HG02588 (cell line): ENCODE measurements at regions not wholly inside any gene's neighbourhood (a gene's known extent, or its start where the extent isn't known, plus 50 kb on each side); places are given as distances from the start of the nearest gene placed in this dataset.

Experiments used
- ATAC-seq: cut with Tn5 transposase; IDR thresholded peaks from one replicate; pipeline ENCODE4 v1.9.1; 2021; ENCODE audit warnings: mild to moderate bottlenecking, moderate library complexity; ENCODE audit not compliant: unreplicated experiment

DNA sequence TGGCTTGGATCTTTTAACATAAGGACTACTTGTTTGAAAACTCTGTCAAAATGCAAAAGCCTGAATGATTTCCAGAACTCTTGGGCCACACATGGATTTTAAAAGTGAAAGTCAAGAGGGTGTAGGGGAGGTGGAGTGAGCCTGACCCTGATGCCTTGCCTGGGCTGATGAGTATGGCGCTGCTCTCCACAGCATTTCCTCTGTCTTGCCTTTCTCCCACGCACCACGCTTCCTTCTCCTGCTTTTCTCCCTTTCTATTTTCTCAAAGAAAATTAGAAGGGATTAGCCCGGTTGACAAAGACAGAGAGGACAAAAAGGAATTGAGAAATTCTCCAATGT, 207.0 kb upstream of the CCDC68 start:
- no peak for ATAC-seq

DNA sequence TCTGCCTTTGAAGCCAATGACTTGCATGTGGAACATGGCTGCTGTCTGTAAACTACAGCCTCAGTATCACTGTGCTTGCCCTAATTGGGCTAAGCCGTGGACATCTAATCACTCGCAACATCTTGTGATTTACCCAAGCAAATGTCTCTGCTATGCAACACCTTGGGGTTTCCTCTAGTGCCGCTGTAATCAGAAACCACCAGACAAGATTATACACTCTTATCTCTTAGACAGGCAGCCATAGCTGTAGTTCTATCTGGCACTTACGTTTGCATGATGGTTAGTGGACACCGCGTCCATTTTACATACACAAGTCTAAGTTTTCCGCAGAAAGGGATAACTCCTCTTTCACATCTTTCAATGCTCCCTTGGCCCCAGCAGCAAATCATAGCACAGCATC, 204.3 kb upstream of the CCDC68 start:
- ATAC-seq: no peak

DNA sequence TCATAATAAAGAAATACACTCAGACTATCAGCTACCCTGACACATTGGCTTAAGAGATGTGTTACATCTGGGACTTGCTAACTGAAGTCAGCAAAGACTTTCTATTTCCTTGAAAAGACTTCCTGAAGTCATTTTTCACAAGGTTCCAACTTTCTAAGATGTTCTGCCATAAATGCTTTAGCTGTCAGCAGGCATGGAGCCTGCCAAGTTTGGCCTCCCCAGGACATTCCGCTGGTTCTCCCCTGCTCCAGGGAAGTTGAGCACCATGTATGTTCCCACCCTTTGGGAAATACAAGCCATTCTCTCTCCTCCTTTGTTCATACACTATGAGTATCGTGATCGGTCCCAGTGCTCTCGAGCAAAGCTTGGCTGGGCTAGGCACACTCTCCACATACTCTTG, 202.7 kb upstream of the CCDC68 start:
- ATAC-seq: no peak

DNA sequence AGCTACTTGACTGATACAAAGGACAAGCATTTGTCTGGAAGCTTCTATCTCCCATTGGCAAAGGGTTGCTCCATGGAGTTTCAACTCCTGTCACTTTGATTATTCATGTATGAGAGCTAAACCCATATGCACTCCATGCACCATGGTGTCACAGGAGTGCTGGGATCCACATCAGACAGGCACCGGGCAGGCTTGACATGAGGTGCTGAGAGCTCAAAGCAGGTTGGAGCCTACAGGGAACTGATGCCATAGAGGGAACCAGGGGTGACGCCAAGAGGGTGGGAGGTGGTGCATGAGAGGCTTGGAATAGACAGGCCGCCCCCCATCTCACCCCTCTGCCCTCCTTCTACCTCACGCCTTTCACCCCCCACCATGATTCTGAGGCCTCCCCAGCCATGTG, 199.8 kb upstream of the CCDC68 start:
- no peak for ATAC-seq

DNA sequence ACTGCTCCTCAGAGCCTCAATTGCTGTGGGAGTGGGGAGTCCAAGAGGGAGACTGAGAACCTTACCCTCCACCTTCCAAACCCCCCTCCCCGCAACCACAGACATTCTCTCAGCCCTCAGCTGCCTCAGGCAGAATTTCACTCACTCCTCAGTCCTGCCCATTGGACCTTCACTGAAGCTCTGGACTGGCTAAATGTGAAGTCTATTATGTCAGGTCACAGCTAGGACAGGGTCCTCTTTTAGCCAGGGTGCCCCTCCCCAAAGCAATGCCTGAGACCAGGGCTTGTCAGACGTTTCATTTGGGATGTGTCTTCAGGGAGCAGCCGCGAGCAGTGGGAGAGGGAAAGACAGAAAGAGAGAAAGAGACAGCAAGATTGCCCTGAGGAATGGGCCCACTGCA, 199.3 kb upstream of the CCDC68 start:
- ATAC-seq: no peak

DNA sequence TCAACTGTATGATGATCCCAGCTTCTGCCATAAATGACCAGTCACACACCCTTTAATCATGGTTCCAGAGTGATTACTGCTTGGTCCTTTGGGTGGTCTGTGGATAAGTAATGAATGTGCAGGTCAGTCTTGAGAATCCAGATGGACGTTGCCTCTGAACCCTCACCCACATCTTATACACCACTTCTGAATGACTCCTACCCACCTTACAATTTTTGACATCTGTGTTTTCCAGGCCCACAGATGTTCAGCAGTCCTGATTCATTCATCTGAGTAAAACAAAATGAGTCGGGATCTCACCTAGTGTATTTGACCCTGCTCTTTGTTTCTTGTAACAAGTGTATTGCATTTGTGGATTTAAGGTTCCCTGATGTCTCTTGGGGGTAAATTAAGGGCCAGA, 194.1 kb upstream of the CCDC68 start:
- ATAC-seq: no peak

DNA sequence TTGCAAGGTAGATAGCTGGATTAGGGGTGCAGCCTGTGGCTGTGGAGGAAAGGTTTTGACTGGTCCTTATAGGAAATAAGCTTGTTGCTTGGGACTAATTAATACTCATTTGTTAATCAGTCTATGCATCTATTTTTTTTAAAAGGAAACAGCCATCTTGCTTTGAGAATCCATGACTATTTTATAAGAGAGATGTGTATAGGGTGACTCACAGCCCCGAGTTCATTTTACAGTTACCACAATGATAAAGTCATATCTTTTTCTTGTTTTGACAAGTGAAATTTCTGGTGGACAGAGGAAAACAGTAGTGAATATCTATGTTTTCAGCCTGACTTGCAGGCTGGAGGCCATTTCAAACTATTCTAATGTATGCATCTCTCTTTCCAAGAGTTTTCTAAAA, 193.5 kb upstream of the CCDC68 start:
- no peak for ATAC-seq

DNA sequence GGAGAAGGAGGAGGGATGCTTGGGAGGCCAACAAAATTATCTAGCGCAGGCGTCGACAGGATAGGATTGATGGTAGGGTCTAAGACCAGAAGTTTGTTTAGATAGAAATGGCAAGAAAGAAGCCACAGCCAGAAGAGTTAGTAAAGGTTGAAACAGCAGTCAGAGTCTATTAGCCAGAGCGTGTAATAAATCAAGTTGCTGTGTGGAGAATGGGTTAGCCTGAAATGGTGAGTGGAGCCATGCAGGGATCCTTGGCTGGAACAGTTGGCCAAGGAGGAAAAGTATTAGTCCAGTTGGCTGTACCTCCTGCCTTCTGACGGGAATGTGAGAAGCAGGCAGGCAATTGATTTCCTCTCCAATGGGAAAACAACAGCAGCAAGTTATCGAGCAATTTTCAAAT, 190.7 kb upstream of the CCDC68 start:
- no peak for ATAC-seq

DNA sequence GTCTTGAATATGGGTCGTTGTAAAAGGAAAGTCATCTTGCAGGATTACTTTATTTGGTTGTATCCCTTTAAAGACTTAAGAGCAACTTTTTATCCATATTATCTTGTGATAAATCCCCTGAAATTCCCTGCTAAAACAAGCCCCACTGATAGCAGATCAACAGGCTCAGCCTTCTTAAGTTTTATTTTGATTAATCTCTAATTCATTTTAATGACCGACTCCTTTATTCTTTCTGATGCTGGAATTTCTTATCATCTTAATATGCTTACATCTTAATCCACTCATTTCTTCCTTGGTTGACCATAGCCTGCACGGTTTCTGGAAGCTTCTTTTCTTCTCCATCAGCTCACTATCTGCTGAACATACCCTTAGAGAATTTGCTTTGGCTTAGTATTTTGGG, 188.5 kb upstream of the CCDC68 start:
- no peak for ATAC-seq

DNA sequence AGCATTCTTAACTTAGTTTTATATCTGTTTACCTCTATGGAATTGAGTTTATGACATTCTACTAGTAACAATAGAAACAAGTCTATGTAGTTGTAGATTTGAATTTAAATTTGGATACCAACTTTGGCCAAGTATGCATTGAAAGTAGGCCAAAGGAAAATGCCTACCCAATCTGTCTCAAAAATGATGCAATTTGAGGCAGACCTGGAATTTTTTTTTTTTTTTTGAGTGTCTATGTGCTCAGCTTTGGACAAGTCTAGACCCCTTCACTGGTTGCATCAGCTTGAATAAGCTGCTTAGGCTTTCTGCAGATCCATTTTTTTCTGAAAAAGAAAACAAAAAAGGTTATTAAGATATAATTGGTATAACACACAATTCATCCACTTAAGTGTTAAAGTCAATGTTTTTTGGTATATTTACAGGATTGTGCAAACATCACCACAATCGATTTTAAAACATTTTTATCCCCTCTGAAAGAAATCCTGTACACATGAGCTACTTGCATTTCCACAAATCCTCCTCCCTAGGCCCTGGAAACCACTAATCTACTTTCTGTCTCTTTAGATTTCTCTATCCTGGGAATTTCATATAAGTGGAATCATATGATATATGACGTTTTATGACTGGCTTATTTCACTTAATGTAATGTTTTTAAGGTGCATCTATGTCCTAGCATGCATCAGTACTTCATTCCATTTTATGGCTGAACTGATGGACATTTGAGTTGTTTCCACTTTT, 185.1 kb upstream of the CCDC68 start:
- ATAC-seq: no peak

DNA sequence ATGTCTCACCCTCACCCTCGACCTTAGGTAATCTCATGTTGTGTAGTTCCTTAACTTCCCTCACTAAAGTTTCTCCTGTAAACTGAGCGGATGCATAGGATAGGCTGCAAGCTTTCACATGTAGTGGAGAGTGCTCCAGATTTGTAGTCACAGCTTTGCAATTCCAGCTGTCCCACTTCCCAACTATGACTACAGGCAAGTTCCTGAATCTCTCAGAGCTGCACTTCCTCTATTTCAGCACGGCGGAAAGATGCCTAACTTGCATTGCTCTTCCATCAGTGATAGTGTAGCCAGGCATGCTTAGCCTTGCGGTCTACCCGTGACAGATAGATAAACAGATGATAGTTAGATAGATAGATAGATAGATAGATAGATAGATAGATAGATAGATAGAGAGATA, 183.1 kb upstream of the CCDC68 start:
- no peak for ATAC-seq

DNA sequence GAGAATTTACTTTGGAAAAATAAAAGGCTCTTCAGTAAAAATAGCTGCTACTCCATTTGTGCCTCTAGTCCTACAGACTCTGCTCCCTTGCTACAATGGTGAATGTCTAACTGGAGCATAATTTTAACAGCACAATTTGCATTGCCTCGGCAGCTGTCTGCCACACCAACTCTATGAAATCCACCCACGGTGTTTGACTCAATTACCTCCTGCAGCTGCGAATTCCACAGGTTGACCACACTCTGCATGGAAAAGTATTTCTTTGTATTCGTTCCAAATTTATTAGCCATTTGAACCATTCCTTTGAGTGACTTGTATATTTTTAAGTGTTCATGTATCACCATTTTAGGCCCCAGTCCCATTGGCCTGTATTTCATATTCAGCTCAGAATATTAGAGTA, 182.1 kb upstream of the CCDC68 start:
- no peak for ATAC-seq

DNA sequence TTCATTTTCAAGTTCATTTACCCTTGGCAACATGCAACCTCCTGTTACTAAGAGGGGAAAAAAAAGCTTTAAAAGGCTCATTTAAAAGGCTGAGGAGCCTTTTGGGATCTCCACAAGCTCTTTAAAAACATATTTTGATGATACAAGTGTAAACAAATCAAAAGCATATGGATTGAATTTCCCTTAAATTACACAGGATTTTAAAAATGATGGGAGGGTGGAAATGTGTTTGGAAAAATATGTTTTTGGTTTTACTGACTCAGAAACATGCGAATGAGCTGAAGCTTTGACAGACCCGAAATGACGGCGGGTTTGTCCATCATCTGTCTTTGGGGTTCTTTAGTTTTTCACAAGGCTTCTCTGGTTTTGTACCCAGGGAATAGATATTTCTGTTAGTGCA, 180.6 kb upstream of the CCDC68 start:
- ATAC-seq: no peak

DNA sequence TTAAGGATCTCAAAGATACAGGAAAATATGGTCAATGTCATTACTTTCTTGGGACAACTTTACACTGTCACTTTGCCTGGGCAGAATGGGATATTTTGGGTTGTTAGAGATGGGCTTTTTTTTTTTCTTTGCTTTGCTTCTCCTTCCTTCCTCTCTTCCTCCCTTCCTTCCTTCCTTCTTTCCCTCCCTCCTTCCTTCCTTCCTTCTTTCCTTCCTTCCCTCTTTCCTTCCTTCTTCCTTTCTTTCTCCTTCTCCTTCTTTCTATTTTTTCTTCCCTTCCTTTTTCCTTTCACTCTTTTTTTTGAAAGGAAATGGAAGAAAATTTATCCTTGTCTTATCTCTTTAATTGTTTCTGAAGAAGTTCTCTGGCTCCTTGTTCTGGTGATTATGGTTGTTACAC, 180.0 kb upstream of the CCDC68 start:
- ATAC-seq: no peak

DNA sequence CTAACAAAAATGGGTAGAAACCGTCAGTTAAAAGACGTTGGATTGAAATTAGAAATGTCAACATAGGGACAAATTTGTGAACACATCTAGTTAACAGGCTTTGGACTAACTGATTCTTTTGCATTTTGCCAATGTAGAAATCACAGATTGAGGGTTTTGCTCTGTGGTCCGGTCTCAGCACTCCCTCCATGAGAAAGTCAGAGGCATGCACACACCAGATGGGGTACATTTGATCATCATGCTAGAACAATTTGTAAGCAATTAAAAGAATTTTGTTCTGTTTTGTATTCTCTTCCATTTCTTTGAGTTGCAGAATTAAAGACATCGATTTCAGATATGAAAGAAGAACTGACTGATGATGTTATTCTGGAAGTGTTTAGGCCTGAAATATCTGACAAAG, 179.1 kb upstream of the CCDC68 start:
- no peak for ATAC-seq

DNA sequence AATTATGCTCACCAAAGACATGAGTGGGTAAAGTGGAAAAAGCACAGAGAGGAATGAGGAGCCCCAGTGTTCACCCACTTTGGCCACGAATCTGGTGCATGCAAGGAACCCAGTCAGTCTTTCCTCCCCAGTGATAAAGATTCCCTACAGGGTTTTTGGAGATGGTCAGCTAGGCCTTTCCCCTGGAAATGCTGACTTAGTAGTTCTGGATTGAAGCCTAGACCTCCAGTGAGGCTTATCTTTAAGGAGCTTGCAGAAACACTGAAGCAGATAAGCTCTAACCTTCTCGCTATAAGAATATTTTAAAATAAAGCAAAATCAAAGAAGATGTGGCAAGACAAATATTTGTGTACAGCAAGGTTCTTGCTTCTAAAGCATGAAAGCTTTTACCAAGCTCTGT, 178.3 kb upstream of the CCDC68 start:
- no peak for ATAC-seq

DNA sequence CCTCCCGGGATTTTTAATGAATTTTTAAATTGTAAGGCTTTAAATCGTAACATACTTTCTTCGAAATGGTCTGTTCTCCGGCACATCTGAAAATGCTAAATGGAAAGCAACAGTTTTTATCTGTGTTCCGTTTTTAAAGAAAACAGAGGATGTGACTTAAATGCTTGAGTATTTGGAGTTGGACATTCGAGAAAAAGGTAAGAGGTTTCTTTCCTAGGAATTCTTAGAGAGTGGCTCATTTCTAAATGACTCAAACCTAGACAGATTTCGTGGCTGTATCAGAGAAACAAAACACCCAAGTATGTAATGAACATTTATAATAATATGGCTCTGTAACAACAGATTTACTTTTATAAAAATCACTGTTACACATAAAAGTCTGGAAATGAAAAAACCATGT, 177.6 kb upstream of the CCDC68 start:
- ATAC-seq: no peak

DNA sequence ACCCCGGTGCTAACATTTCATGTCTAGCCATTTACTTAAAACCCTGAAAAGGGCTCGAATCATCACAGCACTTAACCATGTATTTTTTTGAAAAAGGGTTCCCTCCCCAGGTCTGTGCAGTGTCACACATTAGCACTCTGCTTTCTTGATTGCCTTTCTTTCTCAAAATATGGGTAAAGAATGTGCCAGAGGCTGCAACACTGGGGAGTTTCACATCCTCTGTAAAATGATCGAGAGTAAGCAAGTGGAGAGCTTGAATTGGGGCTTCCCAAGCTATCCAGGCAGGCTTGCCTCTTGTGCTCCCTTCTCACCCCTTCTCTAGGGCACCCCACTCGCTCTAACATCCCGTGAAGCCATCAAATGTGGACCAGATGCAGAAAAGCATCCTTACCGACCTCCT, 177.0 kb upstream of the CCDC68 start:
- no peak for ATAC-seq

DNA sequence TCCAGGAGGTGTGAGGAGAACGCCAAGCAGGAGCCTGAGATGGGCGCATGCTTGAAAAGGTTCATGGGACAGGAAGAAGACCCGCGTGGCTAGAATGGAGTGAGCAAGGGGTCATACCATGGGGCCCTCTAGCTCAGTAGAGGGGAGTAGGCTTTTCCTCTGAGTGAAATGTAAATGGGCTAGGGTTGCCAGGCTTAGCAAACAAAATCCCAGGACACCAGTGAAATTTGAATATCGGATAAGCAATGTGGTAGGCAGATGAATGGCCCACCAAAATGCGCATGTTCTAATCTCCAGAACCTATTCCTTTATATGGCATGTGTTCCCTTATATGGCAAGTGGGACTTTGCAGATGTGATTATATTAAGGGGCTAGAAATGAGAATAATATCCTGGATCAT, 174.1 kb upstream of the CCDC68 start:
- no peak for ATAC-seq

DNA sequence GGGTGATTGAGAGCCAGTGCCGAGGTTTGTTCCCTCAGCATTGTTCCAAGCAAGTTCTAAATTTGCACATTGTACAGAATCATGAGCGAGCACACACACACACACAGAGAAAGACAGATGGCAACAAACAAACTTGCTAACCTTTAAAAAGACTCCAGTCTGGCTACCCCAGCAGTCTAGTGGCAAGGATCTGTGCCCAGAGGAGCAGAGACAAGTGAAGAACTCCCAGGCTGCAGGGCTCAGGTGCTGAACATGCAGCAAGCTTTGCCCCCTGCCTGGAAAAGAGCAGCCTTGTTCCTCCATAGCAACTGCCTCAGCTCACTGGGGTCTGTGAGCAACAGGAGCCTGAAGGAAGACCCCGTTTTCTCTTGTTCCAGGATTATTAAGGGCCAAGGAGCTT, 169.2 kb upstream of the CCDC68 start:
- no peak for ATAC-seq

DNA sequence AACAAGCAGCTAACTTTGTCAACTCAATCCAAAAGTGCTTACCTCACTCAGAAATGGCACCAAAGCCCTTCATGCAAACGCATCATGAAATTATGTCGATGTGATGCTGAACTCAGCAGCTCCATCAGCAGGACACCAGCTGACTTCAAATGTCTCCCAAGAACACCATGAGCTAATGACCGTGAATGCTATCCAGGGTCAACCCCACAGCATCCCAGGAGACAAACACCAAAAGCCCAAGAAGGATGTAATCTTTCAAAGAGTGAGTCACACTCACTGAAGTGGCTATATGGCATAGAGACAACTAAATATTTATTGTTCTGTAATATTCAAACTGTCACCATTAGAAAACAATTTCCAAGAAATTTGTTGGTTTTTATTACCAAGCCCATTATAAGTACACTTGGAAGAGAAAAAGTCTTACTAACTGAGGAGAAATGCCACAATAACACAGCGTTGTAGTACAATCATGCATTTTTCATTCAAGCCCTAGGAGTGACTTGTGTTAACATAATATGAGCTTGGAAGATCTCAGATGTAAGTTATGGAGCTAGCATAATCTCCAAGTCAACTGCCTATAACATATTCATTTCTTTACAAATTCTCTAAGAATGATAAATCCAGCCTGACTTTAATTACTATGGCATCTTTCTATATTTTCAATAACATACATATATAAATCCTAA, 165.0 kb upstream of the CCDC68 start:
- no peak for ATAC-seq

DNA sequence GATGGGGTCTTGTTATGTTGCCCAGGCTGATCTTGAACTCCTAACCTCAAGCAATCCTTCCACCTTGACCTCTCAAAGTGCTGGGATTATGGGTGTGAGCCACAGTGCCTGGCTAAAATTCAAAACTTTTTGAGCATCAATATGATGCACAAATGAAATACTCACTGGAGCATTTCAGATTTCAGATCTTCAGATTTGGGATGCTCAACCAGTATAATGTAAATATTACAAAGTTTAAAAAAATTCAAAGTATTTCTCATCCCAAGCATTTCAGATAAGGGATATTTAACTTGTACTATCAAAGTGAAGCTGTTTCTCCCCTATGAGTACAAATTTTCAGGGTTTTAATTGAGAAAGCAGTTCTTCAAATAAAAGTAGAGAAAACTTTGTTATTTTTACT, 164.1 kb upstream of the CCDC68 start:
- ATAC-seq: no peak
